ENCODE measurements at regions not wholly inside any gene's neighbourhood (a gene's known extent, or its start where the extent isn't known, plus 50 kb on each side); places are given as distances from the start of the nearest gene placed in this dataset.
"Not testable (repeated sequence)": the region's sequence is repeated elsewhere in the genome, so short reads cannot be mapped to it uniquely, and the experiment has no call there.

GRCh38 chr1:102497810-102498209 lies 501.1 kb upstream of the OLFM3 start:
- DNase-seq, result not testable (repeated sequence)

GRCh38 chr1:102472520-102472919 lies 475.8 kb upstream of the OLFM3 start:
- DNase-seq, result no peak

GRCh38 chr1:102470767-102471166 lies 474.0 kb upstream of the OLFM3 start:
- no peak for DNase-seq

DNA sequence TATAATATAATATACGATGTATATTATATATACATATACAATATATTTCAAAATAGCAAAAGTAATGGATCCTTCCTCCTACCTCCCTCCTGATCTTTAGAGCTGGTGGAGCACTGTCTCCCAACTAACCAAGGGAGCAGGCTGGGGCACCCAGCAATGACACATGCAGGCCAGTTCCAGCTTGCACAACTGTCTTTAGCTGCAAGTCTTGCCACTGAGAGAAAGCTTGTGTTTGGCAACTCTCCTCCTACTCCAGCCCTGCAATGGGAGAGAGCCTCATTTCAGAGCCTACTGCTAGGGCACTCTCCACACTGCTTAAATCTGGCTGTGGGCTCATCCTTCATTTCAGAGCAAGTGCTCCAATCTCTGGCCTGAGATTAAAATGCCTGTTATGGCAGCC lies 469.8 kb upstream of the OLFM3 start:
- DNase-seq, result no peak

DNA sequence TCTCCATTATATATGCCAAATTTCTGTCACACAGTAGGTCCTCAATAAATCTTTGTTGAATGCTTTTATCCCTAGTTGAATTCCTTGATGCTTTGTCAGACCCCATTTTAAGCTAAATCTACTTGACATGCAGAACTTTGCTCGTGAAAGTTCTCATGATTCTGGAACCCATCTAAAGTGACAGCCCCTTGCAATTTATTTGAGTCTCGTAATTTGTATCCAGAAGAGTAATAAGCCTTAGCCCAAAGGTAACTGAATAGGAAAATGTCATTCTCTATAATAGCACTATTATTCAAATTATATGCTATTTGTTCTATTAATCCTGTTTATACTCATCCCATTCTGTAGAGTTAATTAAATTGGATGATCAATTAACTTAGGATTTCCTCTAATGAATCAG lies 466.6 kb upstream of the OLFM3 start:
- no peak for DNase-seq

DNA sequence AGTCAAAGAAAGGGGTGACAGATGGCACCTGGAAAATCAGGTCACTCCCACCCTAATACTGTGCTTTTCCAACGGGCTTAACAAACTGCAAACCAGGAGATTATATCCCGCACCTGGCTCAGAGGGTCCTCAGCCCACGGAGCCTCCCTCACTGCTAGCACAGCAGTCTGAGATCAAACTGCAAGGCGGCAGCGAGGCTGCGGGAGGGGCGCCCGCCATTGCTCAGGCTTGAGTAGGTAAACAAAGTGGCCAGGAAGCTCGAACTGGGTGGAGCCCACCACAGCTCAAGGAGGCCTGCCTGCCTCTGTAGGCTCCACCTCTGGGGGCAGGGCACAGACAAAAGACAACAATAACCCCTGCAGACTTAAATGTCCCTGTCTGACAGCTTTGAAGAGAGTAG lies 445.6 kb upstream of the OLFM3 start:
- not testable (repeated sequence) for DNase-seq

GRCh38 chr1:102435483-102435882 lies 438.8 kb upstream of the OLFM3 start:
- DNase-seq, result no peak

GRCh38 chr1:102434421-102434820 lies 437.7 kb upstream of the OLFM3 start:
- DNase-seq, result no peak

- no peak for DNase-seq
These were observed 434.5 kb upstream of the OLFM3 start for GRCh38 chr1:102431253-102431652.

DNA sequence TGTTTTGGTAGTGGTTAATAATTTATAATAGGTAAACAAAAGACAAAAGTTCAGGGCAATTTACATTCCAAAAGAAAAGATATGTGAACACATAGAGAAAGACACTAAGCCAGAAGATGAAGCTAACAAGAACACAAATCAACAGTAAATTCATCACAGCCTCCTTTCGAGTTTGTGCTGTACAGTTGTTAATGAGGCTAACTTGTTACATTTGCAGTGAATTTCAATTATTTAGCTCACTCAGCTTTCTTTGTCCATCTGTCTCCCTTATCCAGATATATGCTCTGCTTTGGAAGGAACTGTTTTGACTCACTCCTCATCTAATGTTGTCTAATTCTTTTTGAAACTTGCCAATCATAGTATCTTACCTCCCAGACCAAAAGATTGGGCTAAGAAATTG lies 423.3 kb upstream of the OLFM3 start:
- no peak for DNase-seq
